Coronary artery (tissue), 2 donors: ENCODE measurements at regions not wholly inside any gene's neighbourhood (a gene's known extent, or its start where the extent isn't known, plus 50 kb on each side); places are given as distances from the start of the nearest gene placed in this dataset.
"Not testable (repeated sequence)": the region's sequence is repeated elsewhere in the genome, so short reads cannot be mapped to it uniquely, and the experiment has no call there.

Experiments used
- DNase-seq: peaks from one replicate; pipeline ENCODE4 v3.0.0-alpha.2; 2017; ENCODE audit warnings: low spot score
- H3K27ac ChIP-seq, 2 donors: fragments of 200-600 bp; sonication (generic); one replicate each; pipeline ENCODE4 v1.5.1; 2016 to 2019
- H3K4me3 ChIP-seq: fragments of 200-600 bp; sonication (generic); 2 replicates; pipeline ENCODE4 v1.5.1; 2016; ENCODE audit warnings: mild to moderate bottlenecking, moderate library complexity
- CTCF ChIP-seq: fragments of 200-600 bp; sonication (generic); IDR thresholded peaks from one replicate; pipeline ENCODE4 v1.5.1; 2019; ENCODE audit warnings: antibody characterized with exemption

GRCh38 chr15:53196242-53196641 is 406.1 kb upstream of the ONECUT1 start:
- no peak for DNase-seq
- TF ChIP-seq CTCF = no peak

GRCh38 chr15:53193149-53193548 is 403.0 kb upstream of the ONECUT1 start:
- no peak for DNase-seq

More at GRCh38 chr15:53196242-53196641, 406.1 kb upstream of the ONECUT1 start:
- H3K27ac ChIP-seq = no peak overlapping the region
- no peak overlapping the region for H3K4me3 ChIP-seq

GRCh38 chr15:53189860-53190259 is 399.7 kb upstream of the ONECUT1 start:
- Histone ChIP-seq H3K4me3 (no peak overlapping the region), H3K27ac (no peak overlapping the region)
- no peak for DNase-seq
- TF ChIP-seq CTCF = no peak

More at GRCh38 chr15:53193149-53193548, 403.0 kb upstream of the ONECUT1 start:
- H3K27ac ChIP-seq = no peak overlapping the region
- TF ChIP-seq CTCF = no peak
- H3K4me3 ChIP-seq = no peak overlapping the region

GRCh38 chr15:53183449-53183848 is 393.3 kb upstream of the ONECUT1 start:
- H3K4me3 ChIP-seq, DNase-seq, H3K27ac ChIP-seq: not testable (repeated sequence)

GRCh38 chr15:53171571-53171970 is 381.4 kb upstream of the ONECUT1 start:
- Histone ChIP-seq H3K27ac (no peak overlapping the region), H3K4me3 (no peak overlapping the region)
- no peak for TF ChIP-seq CTCF
- DNase-seq = no peak

- no peak for TF ChIP-seq CTCF
- no peak overlapping the region for H3K27ac ChIP-seq
- no peak overlapping the region for H3K4me3 ChIP-seq
- no peak for DNase-seq
These were observed 376.6 kb upstream of the ONECUT1 start for GRCh38 chr15:53166684-53167201.

- no peak overlapping the region for H3K27ac ChIP-seq
- H3K4me3 ChIP-seq = no peak overlapping the region
- no peak for DNase-seq
- TF ChIP-seq CTCF = no peak
These were observed 376.0 kb upstream of the ONECUT1 start for GRCh38 chr15:53165988-53166683.
